HG03095 (cell line): ENCODE measurements at regions not wholly inside any gene's neighbourhood (a gene's known extent, or its start where the extent isn't known, plus 50 kb on each side); places are given as distances from the start of the nearest gene placed in this dataset.

ENCODE experiments used
- ATAC-seq: cut with Tn5 transposase; IDR thresholded peaks from one replicate; pipeline ENCODE4 v1.9.1; 2021; ENCODE audit warnings: moderate library complexity; ENCODE audit not compliant: unreplicated experiment

DNA sequence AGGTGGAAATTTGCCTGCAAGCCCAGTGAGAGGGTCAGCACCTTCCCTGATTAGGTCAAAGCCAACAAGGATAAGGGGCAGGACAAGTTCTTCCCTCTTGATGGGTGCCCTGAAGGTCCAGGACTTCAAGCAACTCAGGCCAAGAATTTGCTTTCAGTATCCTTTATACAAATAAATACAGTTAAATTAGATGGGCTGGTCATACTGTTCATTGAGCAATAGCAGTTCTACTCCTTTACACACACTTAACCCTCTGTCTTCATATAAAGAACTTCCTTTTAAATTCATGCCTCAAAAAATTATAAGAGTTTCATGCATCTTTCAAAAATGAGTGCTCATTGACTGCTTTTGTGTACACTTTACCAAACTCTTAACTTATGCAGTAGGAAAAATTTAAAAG is 392.0 kb downstream of the SPRY1 start:
- no peak for ATAC-seq

- no peak for ATAC-seq
Measured at GRCh38 chr4:123790681-123791080, 394.1 kb downstream of the SPRY1 start.

DNA sequence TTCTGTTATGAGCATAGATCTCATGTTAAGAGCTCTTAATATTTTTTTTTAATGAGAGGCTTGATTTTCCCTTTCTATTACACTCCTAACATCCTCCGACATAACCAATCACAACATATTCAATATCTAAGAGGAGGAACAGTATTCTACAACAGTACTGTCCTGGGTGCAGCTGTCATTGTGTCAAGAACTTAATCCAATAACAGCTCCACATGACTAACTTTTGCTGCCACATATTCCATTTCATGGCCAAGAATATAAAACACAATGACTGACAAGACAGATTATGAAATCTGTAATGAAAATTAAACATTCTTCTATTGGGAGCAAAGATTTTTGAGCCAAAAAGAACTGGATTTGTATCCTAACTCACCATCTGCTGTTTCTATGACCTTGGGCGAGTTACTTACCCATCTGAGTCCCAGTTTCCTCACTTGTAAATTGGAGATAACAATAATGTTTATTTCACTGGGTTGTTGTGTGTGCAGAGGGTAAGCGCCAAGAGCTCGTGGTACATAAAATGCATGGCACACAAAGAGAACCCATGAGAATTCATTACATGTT is 405.6 kb downstream of the SPRY1 start:
- ATAC-seq: no peak

- no peak for ATAC-seq
Measured at GRCh38 chr4:123802933-123803332, 406.3 kb downstream of the SPRY1 start.

- no peak for ATAC-seq
Measured at GRCh38 chr4:123804196-123804721, 407.7 kb downstream of the SPRY1 start.

GRCh38 chr4:123806056-123806455 is 409.5 kb downstream of the SPRY1 start:
- no peak for ATAC-seq

- ATAC-seq: no peak
Measured at GRCh38 chr4:123807187-123807586, 410.6 kb downstream of the SPRY1 start.

- no peak for ATAC-seq
Measured at GRCh38 chr4:123807866-123808265, 411.3 kb downstream of the SPRY1 start.

GRCh38 chr4:123809864-123810263 is 413.3 kb downstream of the SPRY1 start:
- ATAC-seq: no peak

DNA sequence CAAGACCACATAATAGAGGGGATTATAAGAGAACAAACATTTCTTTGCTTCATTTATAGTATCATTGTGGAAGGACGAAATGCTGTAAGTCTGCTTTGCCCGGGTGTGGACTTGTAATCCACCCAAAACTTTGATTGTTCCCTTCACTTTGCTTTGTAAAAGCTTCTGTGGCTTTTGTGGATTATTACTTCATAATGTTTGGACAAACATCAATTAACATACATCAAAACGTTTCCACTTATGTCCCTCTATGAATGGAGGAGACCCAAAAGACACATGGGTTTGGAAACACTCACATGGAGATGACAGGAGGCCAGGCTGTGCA is 415.4 kb downstream of the SPRY1 start:
- no peak for ATAC-seq

GRCh38 chr4:123813901-123814300 is 417.3 kb downstream of the SPRY1 start:
- ATAC-seq: no peak

- no peak for ATAC-seq
Measured at GRCh38 chr4:123816462-123816861, 419.9 kb downstream of the SPRY1 start.

DNA sequence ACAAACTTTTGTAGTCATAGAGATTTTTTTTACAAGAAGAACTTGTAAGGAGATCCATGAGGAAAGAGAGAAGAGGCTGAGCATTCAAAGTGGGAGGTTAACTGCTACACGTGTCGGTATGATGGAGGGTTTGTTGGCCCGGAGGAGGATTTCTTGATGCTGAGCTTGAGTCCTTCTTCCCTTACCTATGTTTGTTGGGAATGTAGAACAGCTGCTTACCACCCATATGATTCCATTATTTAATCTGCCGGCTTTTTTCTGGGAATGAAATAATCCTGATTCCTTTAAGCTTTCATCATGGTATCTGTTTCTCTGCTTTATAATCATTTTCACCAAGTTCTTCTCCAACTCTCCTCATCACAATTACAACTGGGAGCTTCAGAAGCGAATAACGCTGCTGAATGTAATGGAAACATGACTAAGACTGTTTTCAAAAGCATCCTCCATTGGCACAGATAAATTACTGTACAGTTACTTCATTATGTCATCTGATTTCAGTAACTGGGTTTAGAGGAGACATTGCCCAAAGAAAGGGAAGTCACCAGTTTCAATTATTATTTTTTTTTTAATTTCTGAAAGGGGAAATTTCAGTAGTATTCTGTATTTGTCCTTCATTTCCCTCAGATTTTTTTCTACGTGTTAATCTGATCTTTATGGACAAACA is 420.6 kb downstream of the SPRY1 start:
- ATAC-seq: no peak

- ATAC-seq: no peak
Measured at GRCh38 chr4:123819362-123820035, 422.9 kb downstream of the SPRY1 start.

- ATAC-seq: no peak
Measured at GRCh38 chr4:123821861-123822260, 425.3 kb downstream of the SPRY1 start.

- no peak for ATAC-seq
Measured at GRCh38 chr4:123822353-123822752, 425.8 kb downstream of the SPRY1 start.

GRCh38 chr4:123823244-123823643 is 426.6 kb downstream of the SPRY1 start:
- no peak for ATAC-seq

GRCh38 chr4:123824524-123824923 is 427.9 kb downstream of the SPRY1 start:
- no peak for ATAC-seq

GRCh38 chr4:123825596-123826291 is 429.1 kb downstream of the SPRY1 start:
- no peak for ATAC-seq

DNA sequence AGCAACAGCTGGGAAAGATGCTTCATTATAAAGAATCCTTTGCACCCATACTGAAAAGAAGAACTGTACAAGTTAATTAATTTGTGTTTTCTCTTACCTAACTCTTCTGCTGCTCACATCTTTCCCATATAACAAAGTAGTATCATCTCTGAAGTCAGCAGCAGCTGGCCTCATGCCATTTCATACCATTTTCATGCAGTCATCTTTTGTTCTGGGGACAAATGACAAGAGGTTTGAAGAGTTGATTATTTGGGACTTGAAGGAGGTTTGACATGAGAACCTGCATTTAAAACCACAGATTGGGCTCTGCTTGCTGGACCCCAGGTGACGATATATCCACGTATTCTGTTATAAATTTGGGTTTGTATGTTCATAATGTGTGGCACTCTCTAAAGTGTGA is 430.3 kb downstream of the SPRY1 start:
- ATAC-seq: no peak

DNA sequence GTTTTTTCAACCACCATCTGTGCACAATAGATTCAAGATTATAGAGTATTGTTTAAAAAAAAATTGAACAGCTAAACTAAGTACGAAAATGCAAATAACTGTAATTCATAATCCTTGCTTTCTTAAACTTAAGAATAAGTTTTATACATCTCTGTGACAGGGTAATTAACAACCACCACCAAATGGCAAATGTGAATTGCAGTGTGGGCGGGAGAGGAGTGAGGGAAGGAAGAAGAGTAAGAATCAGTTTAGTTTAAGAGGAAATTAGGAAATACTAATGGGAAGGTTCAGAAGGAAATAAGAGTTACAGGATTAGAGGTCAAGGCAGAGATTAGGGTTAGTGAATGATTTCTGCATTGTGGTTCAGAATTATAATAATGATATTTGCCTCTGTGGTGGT is 430.9 kb downstream of the SPRY1 start:
- ATAC-seq: no peak

GRCh38 chr4:123830930-123831329 is 434.3 kb downstream of the SPRY1 start:
- ATAC-seq: no peak
